DMS53 treated with DMSO at 0.1 percent for 48 hours (cell line): ENCODE measurements at regions not wholly inside any gene's neighbourhood (a gene's known extent, or its start where the extent isn't known, plus 50 kb on each side); places are given as distances from the start of the nearest gene placed in this dataset.
"Not testable (repeated sequence)": the region's sequence is repeated elsewhere in the genome, so short reads cannot be mapped to it uniquely, and the experiment has no call there.

Experiments used
- DNase-seq: peaks from one replicate; lab custom pipeline; 2025; ENCODE audit not compliant: unreplicated experiment; lab: John Stamatoyannopoulos, UW

DNA sequence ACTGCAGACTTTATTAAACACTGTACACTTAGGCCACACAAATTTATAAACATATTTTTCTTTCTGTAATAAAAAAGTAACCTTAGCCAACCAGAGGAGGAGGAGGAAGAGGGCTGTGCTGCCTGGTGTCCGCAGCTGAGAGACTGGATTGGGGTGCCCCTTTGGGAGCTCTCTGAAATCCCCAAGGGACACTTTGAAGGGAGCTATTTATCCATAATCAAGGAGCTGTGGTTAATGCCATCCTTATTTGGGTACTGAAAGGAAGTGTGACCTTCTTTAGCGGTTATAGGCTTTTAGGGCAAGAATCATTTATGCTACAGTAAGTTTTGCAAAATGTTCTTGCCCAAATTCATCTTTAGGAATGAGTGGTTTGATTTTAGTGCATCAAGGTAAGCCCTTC lies 125.8 kb downstream of the RASSF10 start:
- no peak for DNase-seq

DNA sequence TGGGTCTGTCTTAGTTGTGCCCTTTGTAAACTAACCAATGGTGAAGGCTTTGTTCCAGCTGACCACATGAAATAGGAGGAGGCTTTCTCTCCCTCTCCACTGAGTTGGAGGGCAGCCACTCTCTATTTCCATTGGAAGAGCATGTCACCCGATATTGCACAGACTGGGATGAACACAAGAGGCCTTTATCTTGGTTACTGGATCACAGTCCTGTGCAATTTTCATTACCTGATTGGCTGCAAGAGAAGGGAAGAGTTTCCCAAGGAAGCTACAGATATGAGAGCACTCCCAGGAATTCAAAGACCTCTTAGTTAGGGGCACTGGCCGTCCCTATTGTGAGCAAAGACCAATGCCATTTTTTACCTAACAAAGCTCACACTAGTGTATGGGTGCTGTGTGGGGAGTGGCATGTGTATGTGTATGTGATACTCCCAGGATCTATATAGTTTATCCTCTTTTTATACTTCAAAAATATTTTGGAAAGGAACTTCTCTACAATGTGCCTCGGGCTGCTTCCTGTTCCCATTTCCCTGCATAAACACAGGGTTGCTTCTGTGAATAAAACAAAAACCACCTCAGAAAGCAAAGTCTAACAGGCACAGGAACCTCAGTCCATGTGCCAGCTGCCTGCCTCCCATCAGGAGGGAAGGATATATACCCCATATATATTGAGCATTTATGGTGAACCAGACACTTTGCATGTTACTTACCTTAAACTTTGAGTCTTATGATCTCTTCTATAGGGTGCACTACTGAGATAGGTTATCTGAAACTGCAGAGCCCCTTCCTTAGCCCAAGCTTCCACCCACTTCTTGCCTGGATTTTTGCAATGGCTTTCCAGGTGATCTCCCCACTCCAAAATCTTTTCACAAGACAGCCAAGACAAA lies 126.5 kb downstream of the RASSF10 start:
- DNase-seq = no peak

GRCh38 chr11:13136272-13136596 lies 127.1 kb downstream of the RASSF10 start:
- DNase-seq = no peak

DNA sequence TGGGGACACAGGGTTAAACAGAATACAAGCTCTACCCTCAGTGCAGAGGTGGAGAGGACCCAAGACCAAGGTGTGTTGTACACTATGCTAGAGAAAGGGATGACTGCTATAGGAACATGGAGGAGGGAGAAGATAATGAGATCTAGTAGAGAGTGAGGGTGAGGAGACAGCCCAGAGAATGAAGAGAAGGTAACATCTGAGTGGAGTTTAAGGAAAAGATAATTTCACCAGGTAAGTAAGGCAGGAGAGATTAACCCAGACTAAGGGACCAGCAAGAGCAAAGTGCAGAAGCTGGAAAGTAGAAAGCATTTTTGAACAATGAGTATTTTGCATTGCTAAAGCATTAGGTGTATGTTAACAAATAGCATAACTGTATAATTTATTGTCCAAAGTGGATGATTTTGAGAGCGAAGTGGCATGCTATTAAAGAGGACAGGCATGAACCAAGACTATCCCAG lies 128.8 kb downstream of the RASSF10 start:
- DNase-seq = no peak

GRCh38 chr11:13139085-13139484 lies 130.0 kb downstream of the RASSF10 start:
- DNase-seq = not testable (repeated sequence)

DNA sequence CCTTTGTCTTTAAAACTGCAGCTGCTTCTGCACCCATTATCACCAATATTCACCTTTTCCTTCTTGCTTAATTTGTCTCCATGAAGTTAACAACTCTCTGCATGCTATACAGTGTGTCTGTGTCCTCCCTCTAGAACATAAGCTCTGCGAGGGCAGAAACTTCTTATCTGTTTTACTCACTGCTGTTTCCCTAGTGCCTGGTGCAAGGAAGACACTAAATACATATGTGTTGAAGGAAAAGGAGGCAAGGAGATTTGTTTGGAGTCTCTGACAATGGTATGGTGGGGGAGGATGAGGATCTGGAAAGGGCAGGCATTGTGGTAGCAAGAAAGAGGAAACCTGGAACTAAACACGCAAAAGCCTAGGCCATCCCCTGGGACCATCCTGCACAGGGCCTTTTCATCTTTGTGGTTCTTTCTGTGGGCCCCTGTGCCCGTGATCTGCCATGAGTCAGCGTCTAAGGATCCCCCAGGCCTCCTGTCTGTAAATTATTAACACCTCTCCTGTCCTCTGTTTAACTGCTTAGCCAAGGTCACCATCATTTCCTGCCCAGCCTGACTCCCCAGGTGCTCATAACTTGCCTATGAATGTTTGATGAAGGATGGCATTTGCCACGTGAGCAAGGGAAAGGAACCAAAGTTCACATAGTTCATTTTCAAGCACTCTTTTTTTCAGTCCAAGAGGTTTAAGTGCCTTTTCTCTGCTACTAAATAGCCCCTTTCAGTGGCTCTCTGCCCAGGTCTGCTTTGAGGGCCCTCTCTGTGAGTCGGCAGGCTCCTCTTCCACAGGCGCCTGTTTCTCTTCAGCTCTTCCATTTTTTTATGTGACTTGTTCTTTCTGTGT lies 131.1 kb downstream of the RASSF10 start:
- peak; percentile 99 for DNase-seq

GRCh38 chr11:13140873-13141655 lies 131.9 kb downstream of the RASSF10 start:
- no peak for DNase-seq

- DNase-seq = no peak
Observed at GRCh38 chr11:13141731-13142709, 132.9 kb downstream of the RASSF10 start.

GRCh38 chr11:13143486-13144297 lies 133.9 kb upstream of the BMAL1 start:
- peak; percentile 20 for DNase-seq

GRCh38 chr11:13145461-13145860 lies 132.1 kb upstream of the BMAL1 start:
- no peak for DNase-seq

DNA sequence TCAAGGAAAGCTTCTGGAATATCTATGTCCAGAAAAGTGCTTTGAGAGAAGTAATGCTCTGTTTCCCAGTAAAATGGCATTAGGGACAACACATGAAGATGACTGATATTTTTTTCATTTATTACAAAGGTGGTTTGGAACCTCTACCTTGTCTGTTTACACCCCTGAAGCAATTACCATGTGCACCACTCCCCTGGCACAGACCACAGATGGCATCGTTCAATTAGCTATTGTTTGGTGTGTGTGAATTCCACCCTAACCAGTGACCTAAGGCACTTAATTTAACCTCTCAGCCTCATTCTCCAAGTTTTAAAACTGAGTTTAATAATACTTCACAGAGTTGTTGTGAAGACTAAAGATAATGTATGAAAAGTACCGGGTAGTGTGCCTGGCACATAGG lies 127.6 kb upstream of the BMAL1 start:
- DNase-seq = no peak

DNA sequence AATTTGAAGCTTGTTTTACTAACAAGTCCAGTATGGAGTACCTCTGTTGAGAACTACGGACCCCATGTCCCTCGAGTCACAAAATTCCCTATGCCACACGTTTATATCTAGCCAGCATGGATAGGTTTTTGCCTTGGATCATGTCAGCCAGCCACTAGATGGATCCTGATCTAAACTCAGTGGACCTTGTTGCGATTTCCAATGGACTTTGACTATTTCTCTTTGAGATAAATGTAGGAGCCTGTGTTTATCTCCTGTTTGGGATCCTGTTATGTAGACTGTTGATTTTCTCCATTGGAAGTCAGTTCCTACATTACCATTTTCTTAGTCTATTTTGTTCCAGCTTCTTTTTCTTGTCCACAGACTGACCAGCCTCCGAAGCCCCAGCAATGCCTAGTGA lies 127.1 kb upstream of the BMAL1 start:
- no peak for DNase-seq

GRCh38 chr11:13152264-13152663 lies 125.3 kb upstream of the BMAL1 start:
- DNase-seq = no peak

- DNase-seq = peak; percentile 25
Observed at GRCh38 chr11:13152736-13153541, 124.7 kb upstream of the BMAL1 start.

DNA sequence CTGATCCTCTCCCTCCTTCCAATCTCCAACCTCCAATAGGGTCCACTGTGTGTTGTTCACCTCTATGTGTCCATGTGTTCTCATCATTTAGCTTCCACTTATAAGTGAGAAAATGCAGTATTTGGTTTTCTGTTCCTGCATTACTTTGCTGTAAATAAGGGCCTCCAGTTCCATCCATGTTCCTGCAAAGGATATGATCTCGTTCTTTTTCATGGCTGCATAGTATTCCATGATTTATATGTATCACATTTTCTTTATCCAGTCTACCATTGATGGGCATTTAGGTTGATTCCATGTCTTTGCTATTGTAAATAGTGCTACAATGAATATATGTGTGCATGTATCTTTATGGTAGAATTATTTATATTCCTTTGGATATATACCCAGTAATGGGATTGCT lies 123.2 kb upstream of the BMAL1 start:
- DNase-seq = not testable (repeated sequence)

- no peak for DNase-seq
Observed at GRCh38 chr11:13160346-13160745, 117.2 kb upstream of the BMAL1 start.

DNA sequence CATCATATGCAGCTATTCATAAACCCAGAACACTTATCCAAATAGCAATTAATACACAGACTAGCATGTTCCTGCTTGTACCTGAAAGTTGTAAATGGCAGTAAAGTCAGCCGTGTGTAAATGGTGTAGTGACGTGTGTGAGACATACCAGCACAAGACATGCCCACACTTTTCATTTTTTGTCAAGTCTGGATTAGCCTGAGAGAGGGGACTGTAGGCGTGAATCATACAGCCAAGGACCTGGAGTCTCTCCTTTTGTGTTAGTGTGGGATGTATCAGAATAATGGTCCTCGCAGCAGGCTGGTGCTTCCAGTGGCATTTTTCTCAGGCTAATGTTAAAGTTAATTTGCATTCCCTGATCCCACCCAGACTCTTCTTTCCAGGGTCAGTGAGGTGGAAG lies 116.8 kb upstream of the BMAL1 start:
- DNase-seq = no peak

GRCh38 chr11:13163158-13163557 lies 114.4 kb upstream of the BMAL1 start:
- no peak for DNase-seq
